VCaP (cell line): ENCODE measurements at regions not wholly inside any gene's neighbourhood (a gene's known extent, or its start where the extent isn't known, plus 50 kb on each side); places are given as distances from the start of the nearest gene placed in this dataset.

Experiments used
- H3K27ac ChIP-seq: fragments of 450-650 bp; 2 replicates; pipeline ENCODE4 v1.5.1; 2017
- CTCF ChIP-seq: fragments of 450-650 bp; conservative IDR thresholded peaks from 2 replicates; pipeline ENCODE4 v1.5.1; 2017; ENCODE audit warnings: mild to moderate bottlenecking, moderate library complexity

- TF ChIP-seq CTCF, result no peak
- no peak overlapping the region for H3K27ac ChIP-seq
These were observed 156.3 kb upstream of the UBE2E1 start for GRCh38 chr3:23649448-23649847.

GRCh38 chr3:23650371-23651140 is 155.2 kb upstream of the UBE2E1 start:
- H3K27ac ChIP-seq, result no peak overlapping the region
- TF ChIP-seq CTCF, result no peak

GRCh38 chr3:23653647-23654525 is 151.9 kb upstream of the UBE2E1 start:
- no peak for TF ChIP-seq CTCF
- H3K27ac ChIP-seq, result no peak overlapping the region

DNA sequence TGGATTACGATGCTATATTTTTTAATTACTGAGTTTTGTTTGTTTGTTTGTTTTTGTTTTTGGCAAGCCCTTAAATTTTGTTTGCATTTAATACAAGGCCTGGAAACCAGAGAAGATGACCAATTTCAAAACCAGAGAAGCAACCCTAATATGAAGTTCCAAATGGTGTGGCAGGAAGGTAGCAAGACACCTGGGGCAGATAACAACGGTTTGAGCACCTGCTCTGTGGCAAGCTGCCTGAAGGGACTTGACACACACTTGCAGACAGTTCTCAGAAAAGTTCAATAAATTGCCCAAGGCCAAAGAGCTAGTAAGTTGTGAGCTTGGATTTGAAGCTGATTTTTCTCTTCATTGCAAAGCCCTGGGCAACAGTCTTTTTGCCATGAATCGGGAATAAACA is 151.2 kb upstream of the UBE2E1 start:
- no peak overlapping the region for H3K27ac ChIP-seq
- TF ChIP-seq CTCF, result no peak

DNA sequence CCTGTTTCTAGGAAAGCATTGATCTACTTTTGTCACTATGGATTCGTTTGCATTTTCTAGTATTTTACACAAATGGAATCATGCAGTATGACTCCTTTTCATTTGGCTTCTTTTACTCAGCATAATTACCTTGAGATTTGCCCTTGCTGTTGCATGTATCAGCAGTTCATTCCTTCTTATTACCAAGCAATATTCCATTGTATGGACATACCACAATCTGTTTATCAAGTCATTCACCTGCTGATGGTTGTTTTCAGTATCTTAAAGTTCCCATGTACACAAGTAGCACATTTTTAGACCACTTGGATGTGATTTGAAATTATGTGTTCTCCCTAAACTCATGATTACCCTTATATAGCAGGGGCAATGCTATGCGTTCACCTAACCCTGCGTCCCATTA is 150.0 kb upstream of the UBE2E1 start:
- H3K27ac ChIP-seq, result no peak overlapping the region

DNA sequence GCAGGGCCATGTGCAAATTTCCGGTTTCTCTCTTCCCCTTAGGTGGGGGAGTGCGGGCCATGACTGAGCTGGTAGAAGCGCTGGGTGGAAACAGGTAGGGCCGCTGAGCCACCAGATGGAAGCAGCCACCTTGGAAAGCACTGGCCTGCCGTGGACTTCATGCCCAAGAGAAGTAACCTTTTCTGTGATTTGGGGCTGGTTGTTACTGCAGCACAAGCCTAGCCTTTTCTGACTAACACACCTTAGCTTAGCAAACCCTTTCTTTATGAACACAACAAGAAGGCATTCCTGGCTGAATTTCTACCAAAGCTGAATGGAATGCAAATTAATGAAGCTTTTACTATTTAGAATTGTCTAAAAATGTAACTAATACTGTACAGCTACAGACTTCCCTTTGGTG is 149.6 kb upstream of the UBE2E1 start:
- H3K27ac ChIP-seq, result no peak overlapping the region

More for the DNA sequence above, 150.0 kb upstream of the UBE2E1 start:
- TF ChIP-seq CTCF, result no peak

More for the DNA sequence above, 149.6 kb upstream of the UBE2E1 start:
- TF ChIP-seq CTCF, result no peak
